ENCODE measurements at regions not wholly inside any gene's neighbourhood (a gene's known extent, or its start where the extent isn't known, plus 50 kb on each side); places are given as distances from the start of the nearest gene placed in this dataset.

DNA sequence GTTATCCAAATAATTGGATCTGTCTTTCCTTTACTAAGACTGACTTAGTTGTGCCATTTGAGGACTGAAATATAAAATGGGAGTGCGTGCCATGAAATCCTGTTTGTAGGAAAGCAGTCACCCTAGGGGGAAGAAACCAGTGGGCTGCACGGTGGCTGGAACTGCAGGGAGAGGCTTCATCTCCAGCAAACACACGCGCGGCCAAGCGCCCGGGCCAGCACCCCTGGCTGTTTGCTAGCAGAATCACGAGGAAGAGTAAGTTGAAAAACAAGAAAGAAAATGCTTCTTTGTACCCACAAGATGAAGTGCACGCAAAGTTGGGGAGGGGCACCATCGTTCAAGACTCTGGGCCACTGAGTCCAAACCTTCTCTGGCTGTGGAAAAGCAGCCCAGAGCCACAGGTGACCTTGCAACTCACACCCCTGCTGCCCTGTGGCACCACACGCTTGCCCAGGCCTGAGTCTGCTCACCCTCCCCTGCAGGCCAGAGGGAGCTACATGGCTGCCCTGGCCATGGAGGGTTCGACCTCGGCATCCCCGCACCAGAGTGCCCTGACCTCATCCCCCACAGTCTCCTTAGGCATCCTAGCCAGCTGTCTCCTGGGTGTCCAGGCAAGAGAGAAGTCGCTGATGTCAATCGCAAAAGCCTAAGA, 55.2 kb downstream of the IRX2 start:
- DNase-seq (ENCODE audit: low read depth) = no peak

GRCh38 chr5:2695200-2695891, 56.1 kb downstream of the IRX2 start:
- DNase-seq (ENCODE audit: low read depth) = no peak

DNA sequence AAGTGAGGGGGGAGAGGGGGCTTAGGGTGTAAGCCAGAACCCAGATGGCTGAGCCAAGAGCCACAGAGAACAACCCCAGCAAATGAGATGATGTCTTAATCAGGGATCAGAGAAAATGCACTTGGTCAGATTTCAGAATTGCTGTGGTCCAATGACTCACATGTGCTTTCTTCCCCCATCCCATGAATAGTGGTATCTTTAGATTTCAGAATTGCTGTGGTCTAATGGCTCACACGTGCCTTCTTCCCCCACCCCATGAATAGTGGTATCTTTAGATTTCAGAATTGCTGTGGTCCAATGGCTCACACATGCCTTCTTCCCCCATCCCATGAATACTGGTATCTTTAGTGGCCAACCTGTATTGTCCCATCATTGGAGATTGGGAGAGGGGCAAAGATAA, 59.9 kb downstream of the IRX2 start:
- no peak for DNase-seq (ENCODE audit: low read depth)

GRCh38 chr5:2690293-2690692, 61.2 kb downstream of the IRX2 start:
- DNase-seq (ENCODE audit: low read depth) = no peak

GRCh38 chr5:2688586-2688985, 62.9 kb downstream of the IRX2 start:
- no peak for DNase-seq (ENCODE audit: low read depth)

DNA sequence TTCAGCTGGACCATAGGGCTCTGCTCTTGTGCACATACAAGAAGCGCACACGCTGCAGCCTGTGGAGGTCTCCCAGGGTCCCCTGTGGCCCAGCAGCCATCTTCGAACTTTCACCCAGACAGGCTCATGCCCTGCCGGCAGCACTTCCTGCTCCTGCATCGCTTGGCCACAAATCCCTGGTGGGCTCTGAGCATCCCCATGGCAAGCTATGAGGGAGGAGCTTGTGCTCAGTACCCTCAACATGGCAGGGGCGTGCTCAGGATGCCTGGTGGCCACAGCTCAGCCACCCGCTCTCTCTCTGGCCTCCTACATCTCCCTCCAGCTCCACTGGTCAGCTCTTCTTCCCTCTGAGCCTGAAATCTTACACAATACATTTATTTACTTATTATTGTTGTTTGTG, 63.7 kb downstream of the IRX2 start:
- DNase-seq (ENCODE audit: low read depth) = no peak

DNA sequence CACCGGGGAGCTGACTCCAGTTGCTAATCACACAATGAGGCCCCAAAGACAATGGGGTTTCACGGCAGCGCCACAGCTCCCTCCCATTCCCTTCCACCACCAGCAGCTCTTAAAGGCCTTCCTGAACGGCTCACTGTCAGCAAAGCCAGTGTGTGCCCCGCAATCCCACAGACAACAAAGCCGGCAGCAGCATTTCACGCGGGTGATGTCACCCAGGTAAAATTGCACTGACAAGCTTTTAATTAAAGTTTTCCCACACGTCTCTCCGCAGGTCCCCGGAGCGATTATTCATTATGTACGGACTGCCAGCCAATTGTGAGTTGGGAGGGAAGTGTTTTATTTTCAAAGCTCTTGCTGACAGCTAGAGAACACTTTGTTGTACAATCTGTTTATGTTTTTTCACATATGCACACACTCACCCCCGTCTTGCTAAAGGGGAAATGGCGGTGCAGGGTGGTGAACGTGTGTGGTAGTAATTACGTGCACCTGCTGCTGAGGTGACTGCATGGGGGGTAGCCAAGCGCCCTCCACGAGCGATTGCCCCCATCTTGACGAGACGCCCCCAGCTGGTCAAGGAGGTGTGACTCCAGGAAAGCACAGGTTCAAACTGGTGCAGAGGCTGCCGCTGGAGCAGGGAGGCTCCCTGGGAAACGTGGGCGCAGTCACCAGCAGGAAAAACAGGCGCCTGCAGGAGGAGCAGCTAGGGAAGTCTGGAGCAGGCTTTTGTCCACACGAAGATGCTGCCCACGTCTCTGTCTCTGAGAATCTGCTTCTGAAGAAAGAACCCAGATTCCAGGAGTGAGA, 65.0 kb downstream of the IRX2 start:
- DNase-seq (ENCODE audit: low read depth) = no peak

DNA sequence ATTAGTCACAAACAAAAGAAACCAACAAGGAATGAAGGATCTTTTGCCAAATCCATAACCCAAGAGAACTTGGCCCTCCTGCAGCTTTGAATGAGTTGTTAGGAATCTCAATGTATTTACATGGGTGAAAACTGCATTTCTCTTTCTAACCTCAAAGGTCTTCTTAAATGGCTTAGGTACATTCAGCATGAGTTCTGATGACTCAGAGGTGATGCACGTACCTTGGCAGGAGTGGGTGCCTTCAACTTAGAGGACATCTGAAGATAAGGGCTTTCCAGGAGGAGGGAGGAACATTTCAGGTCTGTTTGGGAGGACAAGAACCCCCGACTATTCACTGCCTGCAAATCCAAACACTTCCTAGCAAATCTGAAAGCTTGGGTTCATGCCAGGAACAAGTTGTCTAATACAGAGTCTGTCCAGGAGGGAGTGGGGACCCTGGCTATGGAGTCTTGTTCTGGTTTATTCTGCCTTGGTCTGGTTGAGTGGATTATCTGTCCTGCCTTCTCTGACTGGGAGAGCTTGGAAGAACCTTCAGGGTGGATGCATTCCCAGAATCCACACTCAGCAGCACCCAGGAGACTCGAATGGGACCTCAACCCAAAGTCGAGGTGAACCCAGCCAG, 65.7 kb downstream of the IRX2 start:
- no peak for DNase-seq (ENCODE audit: low read depth)

GRCh38 chr5:2684606-2685005, 66.9 kb downstream of the IRX2 start:
- no peak for DNase-seq (ENCODE audit: low read depth)

DNA sequence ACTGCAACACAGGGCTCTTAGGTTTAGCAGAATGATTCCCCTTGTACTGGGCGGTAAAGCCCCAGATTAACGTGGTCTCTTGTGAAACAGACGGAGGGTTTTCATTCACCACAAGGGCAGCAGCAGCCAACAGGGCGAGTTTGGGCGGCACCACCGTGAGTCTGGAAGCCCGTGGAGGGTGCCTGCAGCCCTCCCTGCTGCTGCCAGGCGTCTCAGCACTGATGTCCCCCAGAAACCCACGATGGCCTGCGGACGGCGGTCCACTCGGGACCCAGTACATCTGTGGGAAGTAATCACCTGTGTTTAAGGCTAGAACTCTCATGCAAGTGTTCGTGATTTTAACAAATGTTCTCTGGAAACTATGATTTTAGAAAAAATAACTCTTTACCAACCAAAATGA, 67.8 kb downstream of the IRX2 start:
- no peak for DNase-seq (ENCODE audit: low read depth)

- no peak for DNase-seq (ENCODE audit: low read depth)
Observed at GRCh38 chr5:2681476-2681875, 70.0 kb downstream of the IRX2 start.

DNA sequence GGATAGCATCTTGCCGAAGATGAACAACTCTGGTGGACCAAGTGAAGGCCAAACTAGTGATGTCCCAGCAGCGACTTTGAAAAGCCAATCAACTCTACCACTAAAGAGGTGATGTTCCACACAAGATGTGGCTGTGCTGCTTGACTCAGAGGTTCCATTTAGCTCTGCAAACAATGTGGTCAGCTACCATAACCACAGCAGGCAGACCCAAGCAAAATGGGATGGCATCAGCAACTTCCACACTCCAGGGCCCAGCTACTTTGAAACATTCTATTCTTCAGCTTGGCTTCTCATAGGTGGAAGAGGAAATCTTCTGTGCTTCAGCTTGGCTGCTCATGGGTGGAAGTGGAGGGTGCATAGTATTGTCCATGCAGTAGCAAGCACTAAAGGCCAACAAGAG, 70.5 kb downstream of the IRX2 start:
- no peak for DNase-seq (ENCODE audit: low read depth)

DNA sequence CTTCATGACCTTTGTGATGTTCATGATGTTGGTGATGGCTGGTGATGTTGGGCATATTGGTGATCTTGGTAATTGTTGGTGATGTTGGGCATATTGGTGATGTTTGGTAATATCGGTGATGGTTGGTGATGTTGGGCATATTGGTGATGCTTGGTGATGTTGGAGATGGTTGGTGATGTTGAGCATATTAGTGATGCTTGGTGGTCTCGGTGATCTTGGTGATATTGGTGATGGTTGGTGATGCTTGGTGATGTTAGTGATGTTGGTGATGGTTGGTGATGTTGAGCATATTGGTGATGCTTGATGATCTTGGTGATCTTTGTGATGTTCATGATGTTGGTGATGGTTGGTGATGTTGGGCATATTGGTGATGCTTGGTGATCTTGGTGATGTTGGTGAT, 73.8 kb downstream of the IRX2 start:
- DNase-seq (ENCODE audit: low read depth) = no peak

- DNase-seq (ENCODE audit: low read depth) = no peak
Observed at GRCh38 chr5:2675548-2675947, 75.9 kb downstream of the IRX2 start.

GRCh38 chr5:2674456-2674855, 77.0 kb downstream of the IRX2 start:
- no peak for DNase-seq (ENCODE audit: low read depth)

DNA sequence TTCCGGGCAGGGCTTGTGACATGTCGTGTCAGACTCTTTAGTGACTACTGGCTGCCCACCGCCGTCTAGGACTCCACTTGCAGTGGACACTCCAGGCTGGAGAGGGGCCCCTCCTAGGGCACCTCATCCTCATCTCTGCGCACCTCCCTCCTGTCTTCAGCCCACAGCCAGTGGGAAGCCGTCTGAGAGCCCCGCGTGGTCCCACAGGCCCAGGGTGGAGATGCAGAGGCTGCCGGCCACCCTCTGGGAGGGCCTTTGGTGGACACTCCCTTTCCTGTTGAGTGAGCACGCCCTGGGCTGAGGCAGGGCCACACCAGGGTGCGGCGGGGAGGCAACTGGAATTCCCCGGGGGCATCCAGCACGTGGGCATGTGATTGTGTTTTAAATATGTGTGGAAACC, 80.5 kb downstream of the IRX2 start:
- no peak for DNase-seq (ENCODE audit: low read depth)

- no peak for DNase-seq (ENCODE audit: low read depth)
Observed at GRCh38 chr5:2669913-2670312, 81.6 kb downstream of the IRX2 start.

DNA sequence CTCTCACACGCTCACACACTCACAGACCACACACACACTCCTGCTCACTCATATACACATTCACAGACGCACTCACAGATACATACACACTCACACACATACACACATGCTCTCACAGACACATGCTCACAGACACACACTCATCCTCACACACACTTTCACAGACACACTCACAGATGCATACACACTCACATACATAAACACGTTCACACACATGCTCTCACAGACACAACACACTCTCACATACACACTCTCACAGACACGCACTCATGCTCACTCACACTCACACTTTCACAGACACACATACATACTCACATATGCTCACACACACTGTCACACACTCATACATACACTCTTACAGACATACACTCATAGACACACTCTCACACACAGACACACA, 82.2 kb downstream of the IRX2 start:
- no peak for DNase-seq (ENCODE audit: low read depth)

DNA sequence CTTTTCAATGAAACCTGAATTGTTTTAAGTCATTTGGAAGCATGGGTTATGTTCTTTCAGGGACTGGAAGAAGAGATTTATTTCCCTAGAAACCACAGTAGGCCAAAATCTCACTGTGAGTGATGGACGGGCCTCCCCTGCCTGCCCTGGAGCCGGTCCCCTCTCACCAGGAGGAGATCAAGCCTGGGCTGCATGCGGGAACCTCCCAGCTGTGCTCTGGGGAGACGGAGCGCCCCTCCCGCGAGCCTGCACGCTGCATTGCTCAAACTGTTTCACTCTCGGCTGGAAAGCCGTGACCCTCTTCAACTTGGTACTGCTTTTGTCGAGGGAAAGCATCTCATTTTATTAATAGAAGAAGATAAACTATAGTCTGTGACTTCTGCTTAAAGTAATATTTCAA, 85.4 kb downstream of the IRX2 start:
- DNase-seq (ENCODE audit: low read depth) = no peak

- DNase-seq (ENCODE audit: low read depth) = no peak
Observed at GRCh38 chr5:2663489-2663888, 88.0 kb downstream of the IRX2 start.

DNA sequence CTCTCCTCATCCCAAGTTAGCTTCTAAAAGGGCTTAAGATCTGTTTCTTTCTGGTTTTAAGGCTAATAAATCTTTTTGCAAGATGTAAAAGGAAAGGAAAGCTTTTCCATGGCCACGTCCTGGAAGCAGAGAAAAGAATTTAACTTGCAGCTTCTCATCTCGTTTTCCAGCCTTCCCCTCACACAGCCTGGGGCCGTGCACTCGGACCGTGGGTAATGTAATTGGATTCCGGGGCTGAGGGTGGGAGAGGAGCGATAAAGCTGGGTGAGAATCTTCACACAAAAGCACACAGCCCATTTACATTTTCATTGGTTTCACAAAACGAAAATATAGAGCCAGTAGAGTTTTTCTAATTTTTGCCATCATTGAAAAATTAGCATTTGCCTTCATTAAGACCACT, 91.2 kb downstream of the IRX2 start:
- no peak for DNase-seq (ENCODE audit: low read depth)

DNA sequence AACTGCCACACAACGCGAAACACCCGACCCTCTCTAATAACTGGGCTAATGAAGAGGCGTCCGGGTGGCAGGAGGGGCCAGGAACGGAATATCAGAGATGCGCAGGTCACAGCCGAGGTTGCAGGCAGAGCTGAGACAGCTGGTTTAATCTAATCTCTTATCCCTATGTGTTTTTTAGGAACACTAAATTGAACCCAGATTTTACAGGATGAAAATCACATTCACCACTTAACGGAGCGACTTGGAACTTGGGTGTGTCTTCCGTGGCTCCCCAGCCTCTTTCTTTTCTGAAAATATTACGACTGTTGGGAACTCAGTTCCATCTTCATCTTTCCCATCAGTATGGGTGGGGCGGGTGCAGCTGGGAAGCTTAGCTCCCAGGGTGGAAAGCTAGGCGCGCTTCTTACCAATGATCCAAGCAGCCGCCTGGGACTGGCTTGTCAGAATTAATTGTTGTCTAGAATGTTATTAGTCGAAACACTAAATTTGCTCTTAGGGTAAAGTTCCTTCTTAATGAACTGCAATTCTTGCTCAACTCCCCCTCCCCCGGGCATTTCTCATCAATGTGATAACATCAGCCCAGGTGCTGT, 92.5 kb downstream of the IRX2 start:
- no peak for DNase-seq (ENCODE audit: low read depth)

- no peak for DNase-seq (ENCODE audit: low read depth)
Observed at GRCh38 chr5:2658447-2658846, 93.0 kb downstream of the IRX2 start.

All from fibroblast of gingiva (primary cell).